HUES48 (cell line): ENCODE measurements at regions not wholly inside any gene's neighbourhood (a gene's known extent, or its start where the extent isn't known, plus 50 kb on each side); places are given as distances from the start of the nearest gene placed in this dataset.

ENCODE experiments used
- H3K27ac ChIP-seq: one replicate; pipeline ENCODE4 v1.7.0; 2013; ENCODE audit warnings: low read depth, low read length, inconsistent platforms
- H3K27me3 ChIP-seq: 2 replicates; pipeline ENCODE4 v1.6.1; 2013; ENCODE audit warnings: mild to moderate bottlenecking, low read length; ENCODE audit not compliant: control insufficient read depth, insufficient read depth
- H3K36me3 ChIP-seq: 2 replicates; pipeline ENCODE4 v1.6.1; 2013; ENCODE audit warnings: low read length; ENCODE audit not compliant: control insufficient read depth, insufficient read depth
- H3K4me1 ChIP-seq: 2 replicates; pipeline ENCODE4 v1.6.1; 2013; ENCODE audit warnings: mild to moderate bottlenecking, low read length; ENCODE audit not compliant: control insufficient read depth, insufficient read depth
- H3K4me3 ChIP-seq: 2 replicates; pipeline ENCODE4 v1.5.1; 2013; ENCODE audit warnings: mild to moderate bottlenecking, low read depth, low read length
- H3K9ac ChIP-seq: 2 replicates; pipeline ENCODE4 v1.6.1; 2013; ENCODE audit warnings: mild to moderate bottlenecking, low read depth, low read length, moderate library complexity
- H3K9me3 ChIP-seq: 2 replicates; pipeline ENCODE4 v1.6.1; 2013; ENCODE audit warnings: low read length; ENCODE audit not compliant: control insufficient read depth, insufficient read depth

GRCh38 chr12:107271523-107271922 is 178.2 kb upstream of the CRY1 start:
- H3K36me3 ChIP-seq, result no peaks in the 10 kb centered on the region
- H3K27me3 ChIP-seq, result no peaks in the 10 kb centered on the region
- H3K27ac ChIP-seq, result no peak overlapping the region
- no peak overlapping the region for H3K9ac ChIP-seq
- H3K4me1 ChIP-seq, result no peaks in the 10 kb centered on the region
- no peak overlapping the region for H3K4me3 ChIP-seq
- H3K9me3 ChIP-seq, result no peaks in the 10 kb centered on the region

- Histone ChIP-seq H3K36me3 (no peaks in the 10 kb centered on the region), H3K27me3 (no peaks in the 10 kb centered on the region), H3K4me3 (no peak overlapping the region), H3K9me3 (no peaks in the 10 kb centered on the region; the same call in 1 of the 2 replicates), H3K27ac (no peak overlapping the region), H3K9ac (no peak overlapping the region), H3K4me1 (no peaks in the 10 kb centered on the region)
Measured at GRCh38 chr12:107275530-107275929, 182.2 kb upstream of the CRY1 start.

GRCh38 chr12:107277855-107278254 is 184.5 kb upstream of the CRY1 start:
- Histone ChIP-seq H3K4me1 (no peaks in the 10 kb centered on the region), H3K27me3 (no peaks in the 10 kb centered on the region), H3K36me3 (no peaks in the 10 kb centered on the region), H3K4me3 (no peak overlapping the region), H3K9ac (no peak overlapping the region), H3K9me3 (no peaks in the 10 kb centered on the region; the same call in 1 of the 2 replicates), H3K27ac (no peak overlapping the region)

GRCh38 chr12:107282628-107283027 is 189.3 kb upstream of the CRY1 start:
- Histone ChIP-seq H3K4me1 (no peaks in the 10 kb centered on the region), H3K27ac (no peak overlapping the region), H3K36me3 (no peaks in the 10 kb centered on the region), H3K9ac (no peak overlapping the region), H3K9me3 (peaks cover 7% of the 10 kb centered on the region; the same call in 1 of the 2 replicates), H3K4me3 (no peak overlapping the region), H3K27me3 (no peaks in the 10 kb centered on the region)

- H3K9me3 ChIP-seq, result peaks cover 7% of the 10 kb centered on the region; the same call in 1 of the 2 replicates
- H3K9ac ChIP-seq, result no peak overlapping the region
- H3K27me3 ChIP-seq, result no peaks in the 10 kb centered on the region
- no peaks in the 10 kb centered on the region for H3K36me3 ChIP-seq
- no peak overlapping the region for H3K27ac ChIP-seq
- H3K4me1 ChIP-seq, result no peaks in the 10 kb centered on the region
- H3K4me3 ChIP-seq, result no peak overlapping the region
Measured at GRCh38 chr12:107283652-107284051, 190.3 kb upstream of the CRY1 start.

GRCh38 chr12:107284692-107285091 is 191.3 kb upstream of the CRY1 start:
- Histone ChIP-seq H3K36me3 (no peaks in the 10 kb centered on the region), H3K4me3 (no peak overlapping the region), H3K27ac (no peak overlapping the region), H3K27me3 (no peaks in the 10 kb centered on the region), H3K9ac (no peak overlapping the region), H3K9me3 (peaks cover 7% of the 10 kb centered on the region; the same call in 1 of the 2 replicates), H3K4me1 (no peaks in the 10 kb centered on the region)

GRCh38 chr12:107287436-107288413 is 194.4 kb upstream of the CRY1 start:
- H3K4me3 ChIP-seq, result no peak overlapping the region
- no peaks in the 10 kb centered on the region for H3K27me3 ChIP-seq
- H3K9me3 ChIP-seq, result peaks cover 7% of the 10 kb centered on the region; the same call in 1 of the 2 replicates
- H3K9ac ChIP-seq, result no peak overlapping the region
- no peaks in the 10 kb centered on the region for H3K4me1 ChIP-seq
- no peaks in the 10 kb centered on the region for H3K36me3 ChIP-seq
- H3K27ac ChIP-seq, result no peak overlapping the region

GRCh38 chr12:107288414-107289127 is 195.2 kb upstream of the CRY1 start:
- Histone ChIP-seq H3K9ac (no peak overlapping the region), H3K9me3 (peaks cover 7% of the 10 kb centered on the region; the same call in 1 of the 2 replicates), H3K27ac (no peak overlapping the region), H3K36me3 (no peaks in the 10 kb centered on the region), H3K4me1 (no peaks in the 10 kb centered on the region), H3K27me3 (no peaks in the 10 kb centered on the region), H3K4me3 (no peak overlapping the region)

- Histone ChIP-seq H3K4me1 (no peaks in the 10 kb centered on the region), H3K27ac (no peak overlapping the region), H3K27me3 (no peaks in the 10 kb centered on the region), H3K9ac (no peak overlapping the region), H3K9me3 (no peaks in the 10 kb centered on the region), H3K36me3 (no peaks in the 10 kb centered on the region), H3K4me3 (no peak overlapping the region)
Measured at GRCh38 chr12:107291018-107291417, 197.7 kb upstream of the CRY1 start.

DNA sequence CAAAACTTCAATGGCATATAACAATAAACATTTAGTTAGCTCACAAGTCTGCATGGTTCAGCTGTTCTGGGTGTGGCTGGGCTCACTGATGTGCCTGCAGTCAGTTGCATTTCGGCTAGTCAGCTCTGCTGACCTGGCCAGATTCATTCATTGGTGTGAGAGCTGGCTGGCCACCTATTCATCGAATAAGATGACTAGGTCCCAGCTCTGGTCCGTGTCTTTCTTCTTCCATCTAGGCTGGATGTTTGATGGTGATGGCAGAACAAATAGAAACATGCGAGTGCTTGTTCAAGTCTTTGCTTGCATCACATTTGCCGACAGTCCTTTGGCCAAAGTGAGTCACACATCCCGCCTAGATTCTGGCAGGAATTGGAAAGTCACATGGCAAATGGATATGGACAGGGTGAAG is 203.3 kb upstream of the CRY1 start:
- H3K9ac ChIP-seq, result no peak overlapping the region
- H3K4me3 ChIP-seq, result no peak overlapping the region
- H3K27me3 ChIP-seq, result no peaks in the 10 kb centered on the region
- H3K36me3 ChIP-seq, result no peaks in the 10 kb centered on the region
- no peaks in the 10 kb centered on the region for H3K4me1 ChIP-seq
- H3K9me3 ChIP-seq, result no peaks in the 10 kb centered on the region
- H3K27ac ChIP-seq, result no peak overlapping the region
